ENCODE measurements at regions not wholly inside any gene's neighbourhood (a gene's known extent, or its start where the extent isn't known, plus 50 kb on each side); places are given as distances from the start of the nearest gene placed in this dataset.

DNA sequence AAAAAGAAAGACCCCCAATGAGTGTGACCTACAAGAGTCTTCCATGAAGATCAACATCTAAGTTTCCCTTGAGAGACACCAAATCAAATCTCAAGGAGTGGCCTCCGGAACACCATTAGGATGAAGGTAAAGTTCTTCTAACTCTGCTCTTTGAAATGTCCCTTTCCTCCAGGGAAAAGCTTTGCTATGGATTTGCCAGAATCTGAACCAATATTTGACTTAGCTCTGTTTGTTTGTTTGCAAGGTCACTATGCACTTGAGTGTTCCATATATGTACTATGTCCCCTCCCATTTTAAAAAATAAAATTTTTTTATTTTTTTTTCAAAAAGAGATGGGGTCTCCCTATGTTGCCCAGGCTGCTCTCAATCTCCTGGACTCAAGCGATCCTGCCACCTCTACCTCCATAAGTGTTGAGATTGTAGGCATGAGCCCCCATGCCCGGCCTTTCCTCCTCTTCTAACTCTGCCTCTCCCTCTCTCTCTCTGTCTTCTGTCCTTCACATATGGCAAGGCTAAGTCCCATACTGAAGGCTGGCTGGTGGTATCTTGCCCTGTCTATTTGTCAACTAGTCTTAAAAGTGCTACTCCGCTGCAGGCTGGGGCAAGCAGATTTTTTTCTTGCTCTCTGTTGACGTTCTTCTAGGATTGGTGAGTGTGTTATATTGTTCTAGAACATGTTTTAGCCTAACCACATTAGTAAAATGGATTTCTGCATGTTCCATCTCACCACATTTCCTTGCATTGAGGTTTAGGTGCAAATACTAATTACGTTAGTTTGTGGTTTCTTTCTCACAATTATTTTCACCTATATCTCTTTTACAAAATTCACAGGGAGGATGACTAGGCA is 276.7 kb upstream of the DYNLRB2 start:
- CTCF ChIA-PET: no interaction called here
- POLR2A ChIA-PET: no interaction called here
- TF ChIP-seq, protein P1, sequence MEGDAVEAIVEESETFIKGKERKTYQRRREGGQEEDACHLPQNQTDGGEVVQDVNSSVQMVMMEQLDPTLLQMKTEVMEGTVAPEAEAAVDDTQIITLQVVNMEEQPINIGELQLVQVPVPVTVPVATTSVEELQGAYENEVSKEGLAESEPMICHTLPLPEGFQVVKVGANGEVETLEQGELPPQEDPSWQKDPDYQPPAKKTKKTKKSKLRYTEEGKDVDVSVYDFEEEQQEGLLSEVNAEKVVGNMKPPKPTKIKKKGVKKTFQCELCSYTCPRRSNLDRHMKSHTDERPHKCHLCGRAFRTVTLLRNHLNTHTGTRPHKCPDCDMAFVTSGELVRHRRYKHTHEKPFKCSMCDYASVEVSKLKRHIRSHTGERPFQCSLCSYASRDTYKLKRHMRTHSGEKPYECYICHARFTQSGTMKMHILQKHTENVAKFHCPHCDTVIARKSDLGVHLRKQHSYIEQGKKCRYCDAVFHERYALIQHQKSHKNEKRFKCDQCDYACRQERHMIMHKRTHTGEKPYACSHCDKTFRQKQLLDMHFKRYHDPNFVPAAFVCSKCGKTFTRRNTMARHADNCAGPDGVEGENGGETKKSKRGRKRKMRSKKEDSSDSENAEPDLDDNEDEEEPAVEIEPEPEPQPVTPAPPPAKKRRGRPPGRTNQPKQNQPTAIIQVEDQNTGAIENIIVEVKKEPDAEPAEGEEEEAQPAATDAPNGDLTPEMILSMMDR (IDR thresholded peaks at IDR 0.05; ENCODE audit: insufficient read depth, low read length, missing control alignments): no peak
- no peak overlapping the region for H3K4me3 ChIP-seq (ENCODE audit: low read depth, low read length)
- no peak for DNase-seq (ENCODE audit: low read depth, low spot score)

GRCh38 chr16:80263181-80263823 is 277.5 kb upstream of the DYNLRB2 start:
- POLR2A ChIA-PET: no interaction called here
- no peak overlapping the region for H3K4me3 ChIP-seq (ENCODE audit: low read depth, low read length)
- TF ChIP-seq, protein P1 (IDR thresholded peaks at IDR 0.05; ENCODE audit: insufficient read depth, low read length, missing control alignments): no peak
- DNase-seq (ENCODE audit: low read depth, low spot score): no peak
- CTCF ChIA-PET: no interaction called here

GRCh38 chr16:80260906-80261311 is 279.9 kb upstream of the DYNLRB2 start:
- no peak for DNase-seq (ENCODE audit: low read depth, low spot score)
- CTCF ChIA-PET: interaction anchor here (1.4 kb wide), 1 partner anchor 20 kb away, joined by 3 read pairs; no protein-coding TSS in a partner anchor
- POLR2A ChIA-PET: no interaction called here
- TF ChIP-seq, protein P1 (IDR thresholded peaks at IDR 0.05; ENCODE audit: insufficient read depth, low read length, missing control alignments): no peak
- no peak overlapping the region for H3K4me3 ChIP-seq (ENCODE audit: low read depth, low read length)

- TF ChIP-seq, protein P1 (IDR thresholded peaks at IDR 0.05; ENCODE audit: insufficient read depth, low read length, missing control alignments): no peak
- POLR2A ChIA-PET: no interaction called here
- H3K4me3 ChIP-seq (ENCODE audit: low read depth, low read length): no peak overlapping the region
- DNase-seq (ENCODE audit: low read depth, low spot score): no peak
- CTCF ChIA-PET: interaction anchor here (0.7 kb wide), 1 partner anchor 110 kb away, joined by 3 read pairs; no protein-coding TSS in a partner anchor
Measured at GRCh38 chr16:80259290-80259805, 281.4 kb upstream of the DYNLRB2 start.

DNA sequence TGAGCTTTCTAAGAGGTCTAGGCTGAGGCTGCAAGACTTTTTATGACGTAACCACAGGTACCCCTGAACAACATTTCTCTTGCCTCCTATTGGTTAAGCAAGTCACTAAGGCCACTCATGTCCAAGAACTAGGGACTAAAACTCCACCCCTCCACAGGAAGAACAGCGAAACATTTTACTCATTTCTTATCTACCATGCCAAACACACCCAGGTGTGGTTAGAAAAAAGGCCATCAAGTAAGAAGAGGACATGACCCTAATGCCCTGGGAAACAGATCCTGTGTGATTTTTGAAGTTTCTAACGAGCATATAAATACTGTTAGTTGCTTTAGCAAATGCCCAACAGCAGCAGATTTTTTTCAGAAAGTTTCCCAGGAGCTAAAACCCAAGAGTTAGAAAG is 282.4 kb upstream of the DYNLRB2 start:
- TF ChIP-seq, protein P1 (IDR thresholded peaks at IDR 0.05; ENCODE audit: insufficient read depth, low read length, missing control alignments): no peak
- ChIA-PET CTCF (no interaction called here), POLR2A (no interaction called here)
- H3K4me3 ChIP-seq (ENCODE audit: low read depth, low read length): no peak overlapping the region
- no peak for DNase-seq (ENCODE audit: low read depth, low spot score)

DNA sequence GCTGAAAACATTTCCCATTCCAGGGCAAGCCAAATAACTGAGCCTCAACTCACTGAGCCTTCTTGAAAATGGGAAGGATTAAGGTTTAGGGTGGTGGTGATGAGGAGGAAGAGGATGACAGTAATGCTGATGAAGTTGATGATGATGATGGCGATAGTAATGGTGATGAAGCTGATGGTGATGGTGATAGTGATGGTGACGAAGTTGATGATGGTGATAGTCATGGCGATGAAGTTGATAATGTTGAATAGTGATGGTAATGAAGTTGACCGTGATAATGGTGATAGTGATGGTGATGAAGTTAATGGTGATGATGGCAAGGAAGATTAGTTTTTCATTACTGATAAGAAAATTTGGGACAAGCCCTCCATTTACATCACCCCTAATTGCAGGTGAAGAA is 285.8 kb upstream of the DYNLRB2 start:
- TF ChIP-seq, protein P1 (IDR thresholded peaks at IDR 0.05; ENCODE audit: insufficient read depth, low read length, missing control alignments): no peak
- no peak overlapping the region for H3K4me3 ChIP-seq (ENCODE audit: low read depth, low read length)
- POLR2A ChIA-PET: no interaction called here
- CTCF ChIA-PET: no interaction called here
- DNase-seq (ENCODE audit: low read depth, low spot score): no peak

All from AG04449 (cell line).